IMR-90 (cell line): ENCODE measurements at regions not wholly inside any gene's neighbourhood (a gene's known extent, or its start where the extent isn't known, plus 50 kb on each side); places are given as distances from the start of the nearest gene placed in this dataset.

Experiments used
- ATAC-seq: fragments of 200-7000 bp; cut with Tn5 transposase; 2 replicates; pipeline ENCODE4 v1.9.1; 2020; ENCODE audit warnings: low read depth, mild to moderate bottlenecking, moderate library complexity
- BruUV-seq: library from RNA; stranded (reverse); fragments of 400-500 nt; replicated peaks from 2 replicates; lab custom pipeline; 2021; lab: Mats Ljungman, UMichigan
- CTCF ChIA-PET: fragments of 300-600 bp; formaldehyde crosslinking; extraction: SDS; loops from one replicate; lab custom pipeline; 2021; ENCODE audit warnings: antibody characterized with exemption; lab: Yijun Ruan, JAX
- POLR2A ChIA-PET: fragments of 300-600 bp; sonication (Branson Sonifier 250); formaldehyde crosslinking; loops from one replicate; lab custom pipeline; 2022; ENCODE audit warnings: antibody characterized with exemption; ENCODE audit not compliant: unreplicated experiment; lab: Charles Lee
- DNase-seq: peaks from one replicate; pipeline ENCODE4 v3.0.0; 2013
- H2AFZ ChIP-seq: replicated peaks from 2 replicates; pipeline ENCODE3; 2013; ENCODE audit warnings: low read length, mild to moderate bottlenecking; ENCODE audit not compliant: poor library complexity
- H2AK5ac ChIP-seq: 2 replicates; pipeline ENCODE4 v1.6.1; 2013; ENCODE audit warnings: low read depth, low read length, inconsistent platforms
- H2AK9ac ChIP-seq: replicated peaks from 2 replicates; pipeline ENCODE3; 2013; ENCODE audit warnings: mild to moderate bottlenecking, low read depth, low read length, moderate library complexity; ENCODE audit not compliant: poor library complexity
- H2BK120ac ChIP-seq: 2 replicates; pipeline ENCODE4 v1.6.1; 2013; ENCODE audit warnings: low read depth, low read length, inconsistent platforms
- H2BK15ac ChIP-seq: 3 replicates; pipeline ENCODE4 v1.6.1; 2013; ENCODE audit warnings: low read depth, low read length, inconsistent platforms
- H2BK20ac ChIP-seq: 2 replicates; pipeline ENCODE4 v1.6.1; 2013; ENCODE audit warnings: low read depth, mild to moderate bottlenecking, inconsistent platforms, low read length, moderate library complexity
- H2BK5ac ChIP-seq: 2 replicates; pipeline ENCODE4 v1.6.1; 2013; ENCODE audit warnings: mild to moderate bottlenecking, low read depth, low read length, inconsistent platforms; ENCODE audit not compliant: poor library complexity, severe bottlenecking
- H3K14ac ChIP-seq: replicated peaks from 2 replicates; pipeline ENCODE4 v1.6.1; 2013; ENCODE audit warnings: low read depth, low read length, inconsistent platforms
- H3K18ac ChIP-seq: 2 replicates; pipeline ENCODE4 v1.6.1; 2013; ENCODE audit warnings: low read depth, low read length, control low read depth
- H3K23ac ChIP-seq: 2 replicates; pipeline ENCODE4 v1.6.1; 2013; ENCODE audit warnings: low read depth, low read length, inconsistent platforms
- H3K27ac ChIP-seq: 2 replicates; pipeline ENCODE4 v1.5.1; 2013; ENCODE audit warnings: mild to moderate bottlenecking, control low read depth, low read length; ENCODE audit not compliant: insufficient read depth
- H3K27me3 ChIP-seq: 2 replicates; pipeline ENCODE4 v1.6.1; 2013; ENCODE audit warnings: low read length; ENCODE audit not compliant: control insufficient read depth, insufficient read depth
- H3K36me3 ChIP-seq: 2 replicates; pipeline ENCODE4 v1.6.1; 2013; ENCODE audit warnings: low read length, mixed read lengths; ENCODE audit not compliant: control insufficient read depth, insufficient read depth
- H3K4ac ChIP-seq: 2 replicates; pipeline ENCODE4 v1.6.1; 2013; ENCODE audit warnings: low read depth, low read length, inconsistent platforms
- H3K4me1 ChIP-seq: 2 replicates; pipeline ENCODE4 v1.6.1; 2013; ENCODE audit warnings: low read length, mixed read lengths; ENCODE audit not compliant: control insufficient read depth, insufficient read depth
- H3K4me2 ChIP-seq: 2 replicates; pipeline ENCODE4 v1.6.1; 2013; ENCODE audit warnings: low read depth, mild to moderate bottlenecking, control low read depth, low read length, moderate library complexity
- H3K4me3 ChIP-seq: 2 replicates; pipeline ENCODE4 v1.5.1; 2013; ENCODE audit warnings: low read depth, mild to moderate bottlenecking, control low read depth, low read length, moderate library complexity; ENCODE audit not compliant: insufficient read depth
- H3K56ac ChIP-seq: 2 replicates; pipeline ENCODE4 v1.6.1; 2013; ENCODE audit warnings: low read length, inconsistent platforms; ENCODE audit not compliant: insufficient read depth; ENCODE audit errors: extremely low read depth
- H3K79me1 ChIP-seq, 2 experiments: 2 replicates each; pipeline ENCODE4 v1.6.1; 2013; ENCODE audit warnings: low read length in 2 of 2, inconsistent platforms in 1 of 2, low read depth in 1 of 2
- H3K9ac ChIP-seq: 2 replicates; pipeline ENCODE4 v1.6.1; 2013; ENCODE audit warnings: low read depth, low read length, control low read depth
- H3K9me1 ChIP-seq: 2 replicates; pipeline ENCODE4 v1.6.1; 2013; ENCODE audit warnings: low read length, inconsistent platforms; ENCODE audit not compliant: insufficient read depth
- H3K9me3 ChIP-seq: 2 replicates; pipeline ENCODE4 v1.6.1; 2013; ENCODE audit warnings: low read length; ENCODE audit not compliant: control insufficient read depth, insufficient read depth
- H4K20me1 ChIP-seq: 2 replicates; pipeline ENCODE4 v1.6.1; 2013; ENCODE audit warnings: low read length, inconsistent platforms; ENCODE audit not compliant: insufficient read depth
- H4K5ac ChIP-seq: 2 replicates; pipeline ENCODE4 v1.6.1; 2013; ENCODE audit warnings: mild to moderate bottlenecking, low read depth, low read length, control low read depth
- H4K8ac ChIP-seq, 2 experiments: 2 replicates each; pipeline ENCODE4 v1.6.1; 2013; ENCODE audit warnings: low read depth in 2 of 2, low read length in 2 of 2, control low read depth in 1 of 2, inconsistent platforms in 1 of 2
- H4K91ac ChIP-seq: 2 replicates; pipeline ENCODE4 v1.6.1; 2013; ENCODE audit warnings: low read depth, low read length, inconsistent platforms; ENCODE audit not compliant: insufficient read depth
- BHLHE40 ChIP-seq: fragments of 150-350 bp; IDR thresholded peaks from 2 replicates; pipeline ENCODE4 v1.6.1; 2016; ENCODE audit warnings: mild to moderate bottlenecking, low read depth, low read length
- CEBPB ChIP-seq: IDR thresholded peaks from 2 replicates; pipeline ENCODE4 v1.6.1; 2012; ENCODE audit warnings: low read depth, low read length, improper control_type of control experiment
- CHD1 ChIP-seq: IDR thresholded peaks from 2 replicates; pipeline ENCODE4 v1.6.1; 2012; ENCODE audit warnings: low read depth, low read length, improper control_type of control experiment
- FOS ChIP-seq: fragments of 150-350 bp; IDR thresholded peaks from 2 replicates; pipeline ENCODE4 v1.6.1; 2016; ENCODE audit warnings: low read depth, low read length
- MAFK ChIP-seq: IDR thresholded peaks from 2 replicates; pipeline ENCODE4 v1.6.1; 2012; ENCODE audit warnings: low read depth, low read length, improper control_type of control experiment
- MAZ ChIP-seq: IDR thresholded peaks from 2 replicates; pipeline ENCODE4 v1.6.1; 2012; ENCODE audit warnings: low read depth, mild to moderate bottlenecking, low read length, improper control_type of control experiment, moderate library complexity, borderline replicate concordance
- MXI1 ChIP-seq: IDR thresholded peaks from 2 replicates; pipeline ENCODE4 v1.6.1; 2012; ENCODE audit warnings: low read depth, mild to moderate bottlenecking, low read length, moderate library complexity, borderline replicate concordance
- POLR2A ChIP-seq: IDR thresholded peaks from 2 replicates; pipeline ENCODE4 v1.6.1; 2012; ENCODE audit warnings: mild to moderate bottlenecking, low read depth, low read length
- RAD21 ChIP-seq: IDR thresholded peaks from 2 replicates; pipeline ENCODE4 v1.6.1; 2012; ENCODE audit warnings: low read length, improper control_type of control experiment
- RCOR1 ChIP-seq: IDR thresholded peaks from 2 replicates; pipeline ENCODE4 v1.6.1; 2012; ENCODE audit warnings: mild to moderate bottlenecking, low read length, improper control_type of control experiment; ENCODE audit not compliant: insufficient replicate concordance
- RFX5 ChIP-seq: IDR thresholded peaks from 2 replicates; pipeline ENCODE4 v1.8.0; 2012; ENCODE audit warnings: low read depth, mild to moderate bottlenecking, low read length, moderate library complexity
- SMC3 ChIP-seq: fragments of 150-350 bp; IDR thresholded peaks from 2 replicates; pipeline ENCODE4 v1.6.1; 2016; ENCODE audit warnings: low read depth, mild to moderate bottlenecking, antibody characterized with exemption, low read length, moderate library complexity
- WGBS, 2 experiments: methylation state at CpG; one replicate each; pipeline versions ENCODE4 v1.1.5 to v1.1.7; 2013; ENCODE audit warnings: missing lambda C conversion rate in 2 of 2; ENCODE audit not compliant: insufficient read length in 1 of 2; ENCODE audit errors: extremely low coverage in 2 of 2; 5-methylcytosine and 5-hydroxymethylcytosine counted together
- dilution Hi-C: fragments of 300-500 bp; cut with HindIII; formaldehyde crosslinking; loops from one replicate; pipeline ENCODE4 v1.14.3; 2018; ENCODE audit warnings: low sequenced_read_pairs; ENCODE audit not compliant: unreplicated experiment
- in situ Hi-C: fragments of 300-500 bp; cut with MboI; formaldehyde crosslinking; loops from 3 replicates; pipeline ENCODE4 v1.14.3; 2019; ENCODE audit warnings: low sequenced_read_pairs, inconsistent platforms, mixed read lengths
- intact Hi-C: fragments of 100-400 bp; cut with micrococcal nuclease; formaldehyde crosslinking; loops from 2 replicates; pipeline ENCODE4 v1.10.0; 2022
- TF ChIP-seq, protein P1 (sequence below): fragments of 150-350 bp; IDR thresholded peaks from 2 replicates; pipeline ENCODE4 v1.6.1; 2016; ENCODE audit warnings: low read depth, mild to moderate bottlenecking, low read length, moderate library complexity, borderline replicate concordance
- TF ChIP-seq, protein P2 (sequence below): fragments of 150-350 bp; IDR thresholded peaks from 2 replicates; pipeline ENCODE4 v1.6.1; 2017; ENCODE audit warnings: mild to moderate bottlenecking, antibody characterized with exemption, low read length, low read depth

GRCh38 chr1:5404412-5405203 is 587.6 kb downstream of the NPHP4 start:
- CTCF ChIA-PET: no interaction called here
- Histone ChIP-seq H3K9me3 (peaks cover 49% of the 10 kb centered on the region), H2AK5ac (no peak overlapping the region), H3K9me1 (no peaks in the 10 kb centered on the region), H3K79me1 (no peaks in the 10 kb centered on the region), H4K5ac (no peak overlapping the region), H3K9ac (no peak overlapping the region), H3K27ac (no peak overlapping the region), H2AFZ (no peak overlapping the region), H2BK120ac (no peak overlapping the region), H2BK15ac (no peak overlapping the region), H4K8ac (no peak overlapping the region), H3K56ac (no peak overlapping the region), H3K23ac (no peak overlapping the region), H2AK9ac (no peak overlapping the region), H3K14ac (no peak overlapping the region), H3K4ac (no peak overlapping the region), H2BK5ac (no peak overlapping the region), H3K4me3 (no peak overlapping the region), H4K20me1 (no peaks in the 10 kb centered on the region), H3K18ac (no peak overlapping the region), H3K27me3 (no peaks in the 10 kb centered on the region), H3K4me1 (no peaks in the 10 kb centered on the region), H4K91ac (no peak overlapping the region), H2BK20ac (no peak overlapping the region), H3K4me2 (no peak overlapping the region), H3K36me3 (no peaks in the 10 kb centered on the region)
- TF ChIP-seq MXI1 (no peak), SMC3 (no peak), RCOR1 (no peak), RAD21 (no peak), POLR2A (no peak), RFX5 (no peak), FOS (no peak), CEBPB (no peak), CHD1 (no peak), MAFK (no peak), BHLHE40 (no peak), MAZ (no peak)
- TF ChIP-seq, protein P1, sequence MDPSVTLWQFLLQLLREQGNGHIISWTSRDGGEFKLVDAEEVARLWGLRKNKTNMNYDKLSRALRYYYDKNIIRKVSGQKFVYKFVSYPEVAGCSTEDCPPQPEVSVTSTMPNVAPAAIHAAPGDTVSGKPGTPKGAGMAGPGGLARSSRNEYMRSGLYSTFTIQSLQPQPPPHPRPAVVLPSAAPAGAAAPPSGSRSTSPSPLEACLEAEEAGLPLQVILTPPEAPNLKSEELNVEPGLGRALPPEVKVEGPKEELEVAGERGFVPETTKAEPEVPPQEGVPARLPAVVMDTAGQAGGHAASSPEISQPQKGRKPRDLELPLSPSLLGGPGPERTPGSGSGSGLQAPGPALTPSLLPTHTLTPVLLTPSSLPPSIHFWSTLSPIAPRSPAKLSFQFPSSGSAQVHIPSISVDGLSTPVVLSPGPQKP: no peak
- TF ChIP-seq, protein P2, sequence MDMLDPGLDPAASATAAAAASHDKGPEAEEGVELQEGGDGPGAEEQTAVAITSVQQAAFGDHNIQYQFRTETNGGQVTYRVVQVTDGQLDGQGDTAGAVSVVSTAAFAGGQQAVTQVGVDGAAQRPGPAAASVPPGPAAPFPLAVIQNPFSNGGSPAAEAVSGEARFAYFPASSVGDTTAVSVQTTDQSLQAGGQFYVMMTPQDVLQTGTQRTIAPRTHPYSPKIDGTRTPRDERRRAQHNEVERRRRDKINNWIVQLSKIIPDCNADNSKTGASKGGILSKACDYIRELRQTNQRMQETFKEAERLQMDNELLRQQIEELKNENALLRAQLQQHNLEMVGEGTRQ: no peak
- dilution Hi-C loops: no loop called here
- BruUV-seq: no TSS peak
- DNase-seq: no peak
- in situ Hi-C loops: no loop called here
- POLR2A ChIA-PET: no interaction called here
- intact Hi-C loops: no loop called here
- ATAC-seq: no peak
- 71% methylated on average over 3 of the region's 7 CpGs; no CpG with 5 or more reads in 1 of the 2 experiments for WGBS, 2 experiments
